HG03565 (cell line): ENCODE measurements at regions not wholly inside any gene's neighbourhood (a gene's known extent, or its start where the extent isn't known, plus 50 kb on each side); places are given as distances from the start of the nearest gene placed in this dataset.
A peak's percentile ranks its signal among the peaks of the same experiment; 100 is the strongest.

Experiments used
- ATAC-seq: cut with Tn5 transposase; IDR thresholded peaks from one replicate; pipeline ENCODE4 v1.9.1; 2021; ENCODE audit warnings: mild to moderate bottlenecking, moderate library complexity; ENCODE audit not compliant: unreplicated experiment

GRCh38 chr2:198453866-198454265, 649.5 kb downstream of the PLCL1 start:
- ATAC-seq = no peak

- peak; percentile 59 for ATAC-seq
Measured at GRCh38 chr2:198452327-198452726, 647.9 kb downstream of the PLCL1 start.

- no peak for ATAC-seq
Measured at GRCh38 chr2:198448789-198449188, 644.4 kb downstream of the PLCL1 start.

DNA sequence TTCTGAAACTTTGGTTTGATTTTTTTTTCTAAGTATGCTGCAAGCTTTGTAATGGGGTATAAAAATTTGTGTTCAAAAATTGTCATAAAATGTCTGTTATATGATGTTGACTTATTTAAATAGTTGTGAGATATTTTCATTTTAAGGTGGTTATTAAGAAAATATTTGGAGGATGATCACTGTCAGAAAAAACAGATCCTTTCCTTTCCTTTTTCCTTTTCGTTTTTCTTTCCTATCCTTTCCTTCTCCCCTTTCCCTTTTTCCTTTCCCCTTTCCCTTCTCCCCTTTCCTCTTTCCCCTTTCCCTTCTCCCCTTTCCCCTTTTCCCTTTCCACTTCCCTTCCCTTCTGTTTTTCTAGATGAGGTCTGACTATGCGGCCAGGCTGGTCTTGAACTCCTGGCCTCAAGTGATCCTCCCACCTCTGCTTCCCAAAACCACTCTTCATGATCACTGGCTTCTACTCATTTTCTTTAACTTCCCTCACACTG, 640.5 kb downstream of the PLCL1 start:
- no peak for ATAC-seq

GRCh38 chr2:198441901-198442300, 637.5 kb downstream of the PLCL1 start:
- no peak for ATAC-seq

DNA sequence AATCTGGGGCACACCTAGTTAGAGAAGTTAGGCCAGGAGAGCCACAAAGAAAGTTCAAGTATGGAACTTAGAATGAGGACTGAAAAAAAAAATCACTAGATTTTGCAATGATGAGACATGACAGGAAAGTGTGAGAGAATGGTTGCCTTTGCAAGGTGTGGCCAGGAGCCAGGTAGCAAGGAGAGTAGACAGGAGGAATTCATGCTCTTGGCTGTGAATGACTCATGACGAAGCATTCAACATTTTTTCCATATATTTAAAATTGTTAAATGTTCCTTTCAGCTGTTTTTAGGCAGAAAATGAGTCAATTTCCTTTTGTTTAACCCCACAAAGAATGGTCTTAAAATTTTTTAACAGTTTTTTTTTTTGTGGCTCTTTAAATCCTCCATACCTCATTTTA, 636.9 kb downstream of the PLCL1 start:
- ATAC-seq = no peak

GRCh38 chr2:198440833-198441232, 636.4 kb downstream of the PLCL1 start:
- ATAC-seq = no peak

DNA sequence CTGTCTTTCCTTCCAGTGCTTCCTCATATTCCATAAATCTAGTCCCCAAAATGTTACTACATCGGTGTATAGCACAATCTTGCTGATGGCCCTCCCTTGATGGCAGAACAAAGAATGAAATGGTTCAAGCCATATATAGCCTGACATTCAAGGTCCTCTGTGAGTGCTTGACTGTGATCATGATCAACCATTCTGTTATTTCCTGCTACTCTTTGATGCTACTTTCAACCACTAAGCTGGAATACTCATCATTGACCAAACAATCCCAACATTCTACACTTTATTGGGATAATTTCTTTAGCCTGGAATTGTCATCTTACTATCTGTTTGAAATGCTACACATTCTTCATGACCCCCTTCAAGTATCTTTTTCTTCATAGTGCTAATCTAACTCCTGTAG, 633.9 kb downstream of the PLCL1 start:
- no peak for ATAC-seq

GRCh38 chr2:198424112-198424511, 619.7 kb downstream of the PLCL1 start:
- ATAC-seq = no peak

DNA sequence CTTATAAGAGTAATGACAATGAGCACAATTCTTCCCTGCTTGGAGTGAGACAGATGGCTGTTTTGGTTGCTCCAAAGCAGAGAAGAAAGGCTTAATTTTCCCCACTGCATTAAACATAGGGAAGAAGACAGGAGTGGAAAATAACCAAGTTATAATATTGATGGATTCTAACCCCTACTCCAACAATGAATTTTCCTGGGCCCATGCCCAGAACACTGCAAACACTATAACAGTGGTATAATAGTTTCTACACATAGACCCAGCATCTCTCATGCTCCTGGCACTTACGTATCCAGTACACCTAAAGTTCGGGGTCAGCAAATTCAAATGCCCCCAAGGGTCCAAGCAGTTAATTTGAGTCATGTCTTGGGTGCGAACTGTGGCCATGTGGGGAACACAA, 613.4 kb downstream of the PLCL1 start:
- no peak for ATAC-seq

GRCh38 chr2:198414976-198415375, 610.6 kb downstream of the PLCL1 start:
- no peak for ATAC-seq

DNA sequence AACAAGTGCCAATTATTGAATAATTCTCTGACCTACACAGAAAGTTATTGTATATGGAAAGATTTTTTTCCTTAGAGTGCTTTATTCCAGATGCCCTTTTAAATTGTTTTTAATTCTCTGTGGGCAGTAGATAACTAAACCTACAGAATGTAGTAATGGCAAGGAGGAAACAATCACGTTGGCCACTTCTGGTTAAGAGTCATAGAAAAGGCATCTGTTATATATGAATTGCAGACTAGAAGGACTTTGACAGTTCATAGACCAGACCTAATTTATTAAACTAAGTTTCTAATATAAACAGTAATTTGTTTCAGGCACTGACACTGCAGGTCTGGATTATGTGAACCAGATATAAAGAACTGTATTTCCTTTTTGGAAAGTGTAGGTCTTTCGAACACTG, 607.5 kb downstream of the PLCL1 start:
- ATAC-seq = no peak

DNA sequence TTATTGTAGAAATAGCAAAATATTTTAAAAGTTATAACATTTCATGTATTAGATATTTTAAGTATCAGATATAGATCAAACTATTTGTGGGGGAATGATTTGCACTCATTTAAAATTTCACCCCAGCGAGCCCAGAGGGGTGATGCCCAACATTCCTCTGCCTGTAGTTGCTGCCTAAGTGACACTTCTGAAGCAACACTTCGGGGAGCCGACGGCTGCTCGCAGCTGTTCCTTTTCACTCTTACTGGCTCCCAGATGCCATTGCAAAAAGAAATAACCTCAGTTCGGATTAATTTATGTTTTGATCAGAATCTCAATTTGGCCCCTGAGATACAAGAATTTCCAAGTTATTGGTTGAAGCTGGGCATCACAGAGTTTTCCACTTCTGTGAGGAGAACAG, 603.8 kb downstream of the PLCL1 start:
- no peak for ATAC-seq

DNA sequence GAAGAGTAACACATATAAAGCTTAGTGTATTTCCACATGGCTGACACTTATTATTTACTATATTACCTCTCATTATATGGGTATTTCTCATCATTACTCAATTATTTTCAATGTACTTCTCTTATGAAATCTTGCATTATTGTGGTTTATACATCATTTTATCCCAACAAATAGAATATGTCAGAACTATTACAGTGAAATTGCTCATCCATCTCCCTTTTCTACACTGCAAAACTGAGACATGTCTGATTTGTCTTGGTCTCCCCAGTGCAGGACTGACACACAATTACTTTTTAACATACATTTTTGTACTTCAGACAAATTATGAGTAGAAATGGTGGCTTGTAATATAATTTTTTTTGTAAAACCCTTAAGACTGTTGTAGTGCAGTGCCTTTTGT, 600.9 kb downstream of the PLCL1 start:
- ATAC-seq = no peak

DNA sequence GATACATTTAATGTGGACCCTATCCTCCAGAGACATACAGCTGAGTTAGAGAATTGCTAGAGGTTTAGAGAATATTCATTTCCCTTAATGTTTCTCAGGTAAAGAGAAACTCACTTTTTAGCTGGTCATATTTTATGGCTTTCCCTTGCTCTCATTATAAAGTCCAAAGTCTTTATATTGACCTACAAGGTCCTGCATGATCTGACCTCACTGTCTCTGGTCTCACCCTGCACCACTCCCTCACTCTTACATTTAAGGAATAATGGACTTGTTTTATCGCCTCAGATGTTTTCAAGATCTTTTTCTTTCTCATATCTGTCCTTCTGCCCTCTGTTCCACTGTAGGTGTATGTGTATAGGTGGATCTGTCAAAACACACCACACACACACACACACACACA, 597.3 kb downstream of the PLCL1 start:
- ATAC-seq = no peak

DNA sequence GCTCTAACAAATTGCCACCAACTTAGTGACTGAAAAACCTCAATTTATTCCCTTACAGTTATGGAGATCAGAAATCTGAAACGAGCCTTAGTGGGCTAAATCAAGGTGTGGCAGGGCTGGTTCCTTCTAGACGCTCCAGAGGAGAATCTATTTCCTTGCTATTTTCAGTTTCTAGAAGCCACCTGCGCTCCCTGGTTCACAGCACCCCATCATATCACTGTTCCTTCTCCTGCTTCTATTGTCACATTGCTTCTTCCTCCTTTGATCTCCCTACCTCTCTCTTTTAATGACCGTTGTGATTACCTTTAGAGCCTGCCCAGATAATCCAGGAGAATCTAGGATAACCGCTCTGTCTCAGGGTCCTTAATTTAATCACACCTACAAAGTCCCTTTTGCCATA, 596.6 kb downstream of the PLCL1 start:
- no peak for ATAC-seq

DNA sequence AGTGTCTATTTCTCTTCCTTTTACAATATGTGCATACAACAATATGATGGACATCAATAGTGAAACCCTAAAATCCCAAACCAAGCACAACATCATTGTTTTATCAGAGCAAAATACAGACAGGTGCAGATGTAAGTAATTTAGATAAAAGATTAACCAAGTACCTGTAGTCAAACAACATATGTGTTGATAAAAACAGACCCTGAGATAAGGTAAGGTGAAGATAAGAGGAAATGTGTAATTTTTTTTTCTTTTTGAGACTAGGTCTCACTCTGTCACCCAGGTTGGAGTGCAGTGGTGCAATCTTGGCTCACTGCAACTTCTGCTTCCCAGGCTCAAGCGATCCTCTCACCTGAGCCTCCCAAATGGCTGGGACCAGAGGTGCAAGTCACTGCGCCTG, 589.8 kb downstream of the PLCL1 start:
- no peak for ATAC-seq

GRCh38 chr2:198390670-198391069, 586.3 kb downstream of the PLCL1 start:
- no peak for ATAC-seq

GRCh38 chr2:198387677-198388076, 583.3 kb downstream of the PLCL1 start:
- ATAC-seq = no peak

- ATAC-seq = no peak
Measured at GRCh38 chr2:198385856-198386255, 581.5 kb downstream of the PLCL1 start.

DNA sequence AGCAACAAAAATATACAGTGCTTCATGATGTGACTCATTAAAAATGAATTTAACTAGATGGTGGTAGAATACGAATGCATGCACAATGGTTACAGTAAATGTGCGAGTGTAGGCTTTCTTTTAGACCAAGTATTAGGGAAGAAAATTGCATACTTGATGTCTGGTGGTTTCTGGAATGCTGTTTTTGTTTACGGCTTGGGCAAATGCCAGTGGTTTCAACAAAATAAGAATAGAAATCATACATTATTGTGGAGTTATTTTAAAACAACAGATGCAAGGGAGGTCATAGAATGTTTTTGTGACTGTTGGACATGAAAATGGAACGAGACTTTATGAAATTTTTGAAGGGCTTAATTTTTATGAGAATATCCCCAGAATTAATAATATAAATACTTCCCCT, 580.9 kb downstream of the PLCL1 start:
- ATAC-seq = no peak

- no peak for ATAC-seq
Measured at GRCh38 chr2:198383392-198383791, 579.0 kb downstream of the PLCL1 start.

DNA sequence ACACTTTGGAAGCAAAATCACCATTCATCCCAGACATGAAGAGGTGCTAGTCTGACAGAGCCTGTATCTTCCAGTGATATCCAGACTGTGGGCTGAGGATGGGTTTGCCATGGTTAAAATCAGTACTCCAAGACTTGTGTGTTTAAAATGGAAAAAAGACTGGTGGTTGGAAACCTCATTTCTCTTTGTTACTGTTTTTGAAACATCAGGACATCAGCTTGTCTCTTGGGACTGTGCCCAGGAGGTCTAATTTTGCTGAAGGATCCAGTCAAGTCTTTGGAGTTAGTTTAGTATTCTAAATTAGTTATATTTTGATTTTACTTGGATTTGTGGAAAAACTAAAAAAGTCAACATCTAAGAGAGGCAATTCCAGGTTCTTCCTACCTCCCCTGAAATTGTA, 578.4 kb downstream of the PLCL1 start:
- no peak for ATAC-seq

DNA sequence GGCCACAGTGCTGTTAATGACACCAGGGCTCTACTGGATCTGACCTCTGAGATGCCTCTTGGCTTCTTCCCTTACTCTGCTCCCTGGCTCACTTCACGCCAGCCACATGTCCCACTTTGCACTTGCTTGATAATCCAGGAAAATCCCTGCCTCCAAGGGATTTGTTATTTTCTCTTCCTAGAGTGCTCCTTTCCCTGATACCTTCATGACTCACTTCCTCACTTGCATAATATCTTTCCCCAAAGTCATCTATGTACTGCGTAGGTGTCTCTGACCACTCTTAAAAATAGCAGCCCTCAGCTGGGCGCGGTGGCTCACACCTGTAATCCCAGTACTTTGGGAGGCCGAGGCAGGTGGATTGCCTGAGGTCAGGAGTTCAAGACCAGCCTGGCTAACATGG, 572.3 kb downstream of the PLCL1 start:
- ATAC-seq = no peak
